K562 (cell line): ENCODE measurements at regions not wholly inside any gene's neighbourhood (a gene's known extent, or its start where the extent isn't known, plus 50 kb on each side); places are given as distances from the start of the nearest gene placed in this dataset.

Experiments used
- CBX2 ChIP-seq: fragments of 200-600 bp; sonication (generic); IDR thresholded peaks from one replicate; pipeline ENCODE4 v1.6.1; 2012; ENCODE audit warnings: mild to moderate bottlenecking, low read length, inconsistent platforms; ENCODE audit not compliant: insufficient read depth, poor library complexity, severe bottlenecking
- CHCHD3 ChIP-seq: fragments of 250-450 bp; sonication (Bioruptor Pico); IDR thresholded peaks from 2 replicates; pipeline ENCODE4 v2.1.2; 2022; ENCODE audit warnings: mild to moderate bottlenecking
- CHD2 ChIP-seq: IDR thresholded peaks from 2 replicates; pipeline ENCODE4 v1.6.1; 2011; ENCODE audit warnings: low read depth, low read length
- CREBBP ChIP-seq: IDR thresholded peaks from one replicate; pipeline ENCODE4 v1.6.1; 2012; ENCODE audit warnings: low read depth, mild to moderate bottlenecking, control low read depth, inconsistent platforms, low read length
- EP300 ChIP-seq: IDR thresholded peaks from 2 replicates; pipeline ENCODE4 v1.6.1; 2012; ENCODE audit warnings: low read length, improper control_type of control experiment
- HNRNPH1 ChIP-seq: fragments of 200-400 bp; formaldehyde crosslinking; optimal IDR thresholded peaks from 2 replicates; pipeline ENCODE3; 2017; ENCODE audit warnings: low read depth, mild to moderate bottlenecking, low read length, moderate library complexity
- MED1 ChIP-seq: sonication (generic); formaldehyde crosslinking; IDR thresholded peaks from 2 replicates; pipeline ENCODE4 v1.8.1; 2023; ENCODE audit warnings: missing genetic modification reagents, borderline replicate concordance
- NRF1 ChIP-seq, 2 experiments: fragments of 450-650 bp; IDR thresholded peaks in 1 of 2; conservative IDR thresholded peaks in 1 of 2; 2 replicates each; pipeline ENCODE4 v1.6.1; 2014; ENCODE audit warnings: mild to moderate bottlenecking in 2 of 2
- POLR2A ChIP-seq: fragments of 450-650 bp; conservative IDR thresholded peaks from 2 replicates; pipeline ENCODE4 v1.6.1; 2016
- SMARCB1 ChIP-seq: IDR thresholded peaks from 2 replicates; pipeline ENCODE4 v1.6.1; 2011; ENCODE audit warnings: improper control_type of control experiment, low read depth; ENCODE audit not compliant: insufficient read length
- YY1 ChIP-seq, 3 experiments: IDR thresholded peaks; 2 replicates each; pipeline ENCODE4 v1.6.1; 2011; ENCODE audit warnings: low read length in 2 of 3, mild to moderate bottlenecking in 2 of 3, moderate library complexity in 2 of 3, borderline replicate concordance in 1 of 3, control low read depth in 1 of 3, low read depth in 1 of 3; ENCODE audit not compliant: insufficient read depth in 3 of 3, insufficient replicate concordance in 2 of 3, control insufficient read depth in 1 of 3, insufficient read length in 1 of 3; ENCODE audit errors: extremely low read depth in 1 of 3
- ZNF143 ChIP-seq: sonication (generic); formaldehyde crosslinking; IDR thresholded peaks from 2 replicates; pipeline ENCODE4 v1.9.0; 2022; ENCODE audit warnings: mild to moderate bottlenecking, missing genetic modification reagents
- ZNF707 ChIP-seq: fragments of 250-450 bp; sonication (Bioruptor Pico); conservative IDR thresholded peaks from 2 replicates; pipeline ENCODE4 v1.8.0; 2022; ENCODE audit warnings: inconsistent platforms, mild to moderate bottlenecking, moderate library complexity
- TF ChIP-seq, protein P1 (sequence below), 3 experiments: IDR thresholded peaks in 2 of 3; conservative IDR thresholded peaks in 1 of 3; 2 replicates each; pipeline ENCODE4 v1.5.1; 2011 to 2012; ENCODE audit warnings: low read length in 3 of 3, mild to moderate bottlenecking in 3 of 3, control low read depth in 2 of 3, improper control_type of control experiment in 1 of 3, inconsistent platforms in 1 of 3, low read depth in 1 of 3, mixed read lengths in 1 of 3, moderate library complexity in 1 of 3; ENCODE audit not compliant: insufficient read depth in 2 of 3

DNA sequence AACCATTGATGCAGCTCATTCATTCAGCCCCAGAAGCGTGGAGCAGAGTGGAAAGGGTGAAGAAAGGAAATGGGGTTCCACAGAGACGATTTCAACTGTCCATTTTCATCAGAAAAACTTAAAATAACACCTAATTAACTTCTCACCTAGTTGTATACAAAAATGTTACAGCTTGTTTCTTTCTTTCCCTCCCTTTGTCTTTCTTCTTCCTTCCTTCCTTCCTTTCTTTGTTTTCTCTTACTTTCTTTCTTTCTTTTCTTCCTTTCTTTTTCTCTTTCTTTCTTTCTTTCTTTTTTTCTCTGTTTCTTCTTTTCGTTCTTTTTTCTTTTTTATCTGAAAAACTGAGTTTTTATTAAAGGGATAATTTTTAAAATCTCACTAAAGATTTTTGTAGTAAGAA lies 105.9 kb upstream of the GNAI1 start:
- no peak for TF ChIP-seq CREBBP
- no peak for TF ChIP-seq POLR2A
- TF ChIP-seq CHD2, result no peak
- TF ChIP-seq, protein P1, sequence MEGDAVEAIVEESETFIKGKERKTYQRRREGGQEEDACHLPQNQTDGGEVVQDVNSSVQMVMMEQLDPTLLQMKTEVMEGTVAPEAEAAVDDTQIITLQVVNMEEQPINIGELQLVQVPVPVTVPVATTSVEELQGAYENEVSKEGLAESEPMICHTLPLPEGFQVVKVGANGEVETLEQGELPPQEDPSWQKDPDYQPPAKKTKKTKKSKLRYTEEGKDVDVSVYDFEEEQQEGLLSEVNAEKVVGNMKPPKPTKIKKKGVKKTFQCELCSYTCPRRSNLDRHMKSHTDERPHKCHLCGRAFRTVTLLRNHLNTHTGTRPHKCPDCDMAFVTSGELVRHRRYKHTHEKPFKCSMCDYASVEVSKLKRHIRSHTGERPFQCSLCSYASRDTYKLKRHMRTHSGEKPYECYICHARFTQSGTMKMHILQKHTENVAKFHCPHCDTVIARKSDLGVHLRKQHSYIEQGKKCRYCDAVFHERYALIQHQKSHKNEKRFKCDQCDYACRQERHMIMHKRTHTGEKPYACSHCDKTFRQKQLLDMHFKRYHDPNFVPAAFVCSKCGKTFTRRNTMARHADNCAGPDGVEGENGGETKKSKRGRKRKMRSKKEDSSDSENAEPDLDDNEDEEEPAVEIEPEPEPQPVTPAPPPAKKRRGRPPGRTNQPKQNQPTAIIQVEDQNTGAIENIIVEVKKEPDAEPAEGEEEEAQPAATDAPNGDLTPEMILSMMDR (IDR thresholded peaks at IDR 0.05 in 2 of 3, conservative IDR thresholded peaks at IDR 0.05 in 1 of 3; ENCODE audit: insufficient read depth in 2 of 3, low read depth in 1 of 3, low read length in 3 of 3), result no peak
- TF ChIP-seq ZNF143 (CRISPR knock-in tag), result no peak
- TF ChIP-seq MED1 (CRISPR knock-in tag), result no peak
- TF ChIP-seq CBX2, result no peak
- no peak for TF ChIP-seq SMARCB1
- no peak for TF ChIP-seq EP300
- TF ChIP-seq NRF1 (conservative IDR thresholded peaks at IDR 0.05 in 1 of 2, IDR thresholded peaks at IDR 0.05 in 1 of 2), result no peak
- no peak for TF ChIP-seq CHCHD3 (CRISPR knock-in tag)
- TF ChIP-seq ZNF707 (CRISPR knock-in tag), result no peak
- no peak for TF ChIP-seq YY1 (IDR thresholded peaks at IDR 0.05; ENCODE audit: borderline replicate concordance in 1 of 3, control insufficient read depth in 1 of 3, extremely low read depth in 1 of 3, insufficient read depth in 3 of 3, insufficient read length in 1 of 3, insufficient replicate concordance in 2 of 3, low read depth in 1 of 3, low read length in 2 of 3)
- no peak for TF ChIP-seq HNRNPH1
